Esophagus squamous epithelium (tissue), 5 donors: ENCODE measurements at regions not wholly inside any gene's neighbourhood (a gene's known extent, or its start where the extent isn't known, plus 50 kb on each side); places are given as distances from the start of the nearest gene placed in this dataset.
"Not testable (repeated sequence)": the region's sequence is repeated elsewhere in the genome, so short reads cannot be mapped to it uniquely, and the experiment has no call there.

Experiments used
- DNase-seq: peaks from one replicate; lab custom pipeline; 2025; lab: John Stamatoyannopoulos, UW
- H3K27ac ChIP-seq, 4 donors: fragments of 200-600 bp; sonication (generic); one replicate each; pipeline ENCODE4 v1.5.1; 2016 to 2019; ENCODE audit warnings: mild to moderate bottlenecking in 1 of 4
- H3K27me3 ChIP-seq, 4 donors: fragments of 200-600 bp; sonication (generic); 1 replicate in 3 of 4; 2 replicates in 1 of 4; pipeline versions ENCODE4 v1.5.1 to v1.6.0; 2017 to 2021; ENCODE audit warnings: antibody characterized with exemption in 1 of 4
- H3K36me3 ChIP-seq, 3 donors: fragments of 200-600 bp; sonication (generic); one replicate each; pipeline ENCODE4 v1.5.1; 2016 to 2019
- H3K4me1 ChIP-seq, 3 donors: fragments of 200-600 bp; sonication (generic); one replicate each; pipeline ENCODE4 v1.5.1; 2017 to 2019
- H3K4me3 ChIP-seq, 4 donors: fragments of 200-600 bp; sonication (generic); 1 replicate in 3 of 4; 2 replicates in 1 of 4; pipeline ENCODE4 v1.5.1; 2016 to 2019; ENCODE audit warnings: mild to moderate bottlenecking in 2 of 4, moderate library complexity in 1 of 4
- H3K9me3 ChIP-seq, 3 donors: fragments of 200-600 bp; sonication (generic); one replicate each; pipeline ENCODE4 v1.5.1; 2016 to 2019
- POLR2A ChIP-seq, 4 donors: fragments of 450-650 bp; IDR thresholded peaks; one replicate each; pipeline ENCODE4 v1.6.1; 2017; ENCODE audit warnings: antibody characterized with exemption in 4 of 4, mild to moderate bottlenecking in 4 of 4, moderate library complexity in 3 of 4
- WGBS, 2 donors: methylation state at CpG; one replicate each; pipeline ENCODE4 v1.1.5; 2018; 5-methylcytosine and 5-hydroxymethylcytosine counted together
- intact Hi-C: fragments of 100-400 bp; cut with DNase I; formaldehyde crosslinking; loops from one replicate; pipeline ENCODE4 v1.15.0; 2022
- TF ChIP-seq, protein P1 (sequence below), 6 experiments: fragments of 450-650 bp in 4 of 6; fragments of 200-600 bp in 2 of 6; sonication (generic) in 2 of 6; IDR thresholded peaks; one replicate each; pipeline ENCODE4 v1.5.1; 2016 to 2019; ENCODE audit warnings: antibody characterized with exemption in 6 of 6, mild to moderate bottlenecking in 4 of 6, moderate library complexity in 4 of 6
- donor health status: DM: yes; HTN: yes; CAD: no.

DNA sequence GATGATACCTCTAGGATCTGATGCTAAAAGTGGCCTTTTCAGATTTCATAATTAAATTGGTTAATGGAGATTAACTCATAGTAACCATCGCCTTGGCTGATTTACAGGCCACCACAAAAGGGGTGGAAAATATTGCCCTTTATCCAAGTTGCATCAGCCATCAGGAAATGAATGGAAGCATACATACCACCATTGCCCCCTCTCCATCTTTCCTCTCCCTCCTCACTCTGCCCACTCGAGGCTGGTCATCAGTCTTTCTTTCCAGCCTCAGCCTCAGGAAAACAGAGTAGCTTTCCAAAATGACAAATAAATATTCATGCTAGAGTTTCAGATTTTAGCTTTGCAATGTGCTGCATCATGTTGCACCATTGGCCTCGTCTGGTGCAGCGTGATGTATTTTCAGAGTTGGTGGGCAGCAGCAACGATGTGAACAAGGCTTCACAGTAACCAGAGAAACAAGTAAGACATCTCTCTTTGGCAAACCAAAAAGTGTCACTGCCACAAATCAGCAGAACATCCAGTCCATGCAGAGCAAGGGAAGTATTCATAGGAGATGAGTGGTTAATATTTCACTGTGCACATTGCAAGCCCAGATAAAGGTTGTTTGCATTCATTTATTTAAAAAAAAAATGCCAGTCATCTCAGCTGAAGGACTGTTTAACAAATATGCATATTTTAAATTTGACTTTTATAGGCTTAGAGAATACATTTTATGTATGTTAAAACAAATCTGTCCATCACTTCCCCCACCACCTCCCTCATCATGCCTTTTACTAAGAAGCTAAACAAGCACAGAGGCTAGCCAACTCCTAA is 136.7 kb upstream of the FAT3 start:
- H3K9me3 ChIP-seq: peaks cover 0 to 7% (median 0%) of the 10 kb centered on the region in 3 donors
- no peak for TF ChIP-seq POLR2A (IDR thresholded peaks at IDR 0.05)
- TF ChIP-seq, protein P1, sequence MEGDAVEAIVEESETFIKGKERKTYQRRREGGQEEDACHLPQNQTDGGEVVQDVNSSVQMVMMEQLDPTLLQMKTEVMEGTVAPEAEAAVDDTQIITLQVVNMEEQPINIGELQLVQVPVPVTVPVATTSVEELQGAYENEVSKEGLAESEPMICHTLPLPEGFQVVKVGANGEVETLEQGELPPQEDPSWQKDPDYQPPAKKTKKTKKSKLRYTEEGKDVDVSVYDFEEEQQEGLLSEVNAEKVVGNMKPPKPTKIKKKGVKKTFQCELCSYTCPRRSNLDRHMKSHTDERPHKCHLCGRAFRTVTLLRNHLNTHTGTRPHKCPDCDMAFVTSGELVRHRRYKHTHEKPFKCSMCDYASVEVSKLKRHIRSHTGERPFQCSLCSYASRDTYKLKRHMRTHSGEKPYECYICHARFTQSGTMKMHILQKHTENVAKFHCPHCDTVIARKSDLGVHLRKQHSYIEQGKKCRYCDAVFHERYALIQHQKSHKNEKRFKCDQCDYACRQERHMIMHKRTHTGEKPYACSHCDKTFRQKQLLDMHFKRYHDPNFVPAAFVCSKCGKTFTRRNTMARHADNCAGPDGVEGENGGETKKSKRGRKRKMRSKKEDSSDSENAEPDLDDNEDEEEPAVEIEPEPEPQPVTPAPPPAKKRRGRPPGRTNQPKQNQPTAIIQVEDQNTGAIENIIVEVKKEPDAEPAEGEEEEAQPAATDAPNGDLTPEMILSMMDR (IDR thresholded peaks at IDR 0.05): no peak
- DNase-seq: no peak
- no peak overlapping the region for H3K4me3 ChIP-seq
- H3K27ac ChIP-seq: no peak overlapping the region
- H3K4me1 ChIP-seq: no peaks in the 10 kb centered on the region
- intact Hi-C loops: no loop called here
- 59 to 61% methylated on average over 5 of the region's 5 CpGs for WGBS, 2 donors
- H3K36me3 ChIP-seq: no peaks in the 10 kb centered on the region
- no peaks in the 10 kb centered on the region for H3K27me3 ChIP-seq

DNA sequence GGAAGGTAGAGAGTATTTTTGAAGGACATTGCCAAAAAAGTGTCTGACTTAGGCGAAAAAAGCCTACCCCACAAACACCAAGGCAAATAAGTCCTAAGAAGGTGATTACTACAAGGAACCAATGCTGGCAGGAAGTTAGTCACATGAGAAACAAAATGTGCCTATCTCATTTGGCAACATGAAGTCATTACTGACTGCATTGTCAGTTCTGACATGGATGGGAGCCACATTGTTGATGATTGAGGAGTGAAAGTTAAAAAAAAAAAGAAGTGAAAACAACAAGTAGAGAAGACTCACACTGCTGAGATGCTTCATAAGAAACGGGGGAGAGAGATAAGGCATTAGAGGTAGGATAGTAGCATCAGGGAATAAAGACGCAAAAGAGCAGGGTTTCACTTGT is 141.5 kb upstream of the FAT3 start:
- TF ChIP-seq, protein P1 (IDR thresholded peaks at IDR 0.05): no peak
- TF ChIP-seq POLR2A (IDR thresholded peaks at IDR 0.05): no peak
- Histone ChIP-seq H3K4me3 (no peak overlapping the region), H3K9me3 (no peaks in the 10 kb centered on the region), H3K27ac (no peak overlapping the region), H3K4me1 (no peaks in the 10 kb centered on the region), H3K27me3 (no peaks in the 10 kb centered on the region), H3K36me3 (no peaks in the 10 kb centered on the region)
- WGBS, 2 donors: 33 to 65% methylated on average over 3 of the region's 3 CpGs
- intact Hi-C loops: no loop called here
- DNase-seq: no peak

DNA sequence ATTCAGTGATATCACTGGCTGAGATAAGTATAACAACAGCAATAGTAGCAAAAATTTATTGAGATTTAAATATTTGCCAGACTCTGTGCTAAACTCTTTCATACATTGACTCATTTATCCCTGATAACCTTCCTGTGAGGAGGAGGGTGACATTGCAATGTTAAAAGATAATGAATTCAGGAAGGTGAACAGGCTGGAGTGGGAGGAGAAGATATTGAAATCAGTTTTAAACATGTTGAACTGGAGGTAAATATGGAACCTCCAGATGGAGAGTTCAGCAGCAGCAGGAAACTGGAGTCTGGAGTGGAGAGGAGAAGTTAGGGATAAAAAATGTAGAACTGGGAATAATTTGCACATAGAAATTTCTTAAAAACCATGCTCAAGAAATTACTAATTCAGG is 142.0 kb upstream of the FAT3 start:
- no peak overlapping the region for H3K4me3 ChIP-seq
- intact Hi-C loops: no loop called here
- H3K36me3 ChIP-seq: no peaks in the 10 kb centered on the region
- TF ChIP-seq POLR2A (IDR thresholded peaks at IDR 0.05): no peak
- TF ChIP-seq, protein P1 (IDR thresholded peaks at IDR 0.05): no peak
- DNase-seq: no peak
- H3K27ac ChIP-seq: no peak overlapping the region
- no peaks in the 10 kb centered on the region for H3K27me3 ChIP-seq
- no peaks in the 10 kb centered on the region for H3K9me3 ChIP-seq
- H3K4me1 ChIP-seq: no peaks in the 10 kb centered on the region

DNA sequence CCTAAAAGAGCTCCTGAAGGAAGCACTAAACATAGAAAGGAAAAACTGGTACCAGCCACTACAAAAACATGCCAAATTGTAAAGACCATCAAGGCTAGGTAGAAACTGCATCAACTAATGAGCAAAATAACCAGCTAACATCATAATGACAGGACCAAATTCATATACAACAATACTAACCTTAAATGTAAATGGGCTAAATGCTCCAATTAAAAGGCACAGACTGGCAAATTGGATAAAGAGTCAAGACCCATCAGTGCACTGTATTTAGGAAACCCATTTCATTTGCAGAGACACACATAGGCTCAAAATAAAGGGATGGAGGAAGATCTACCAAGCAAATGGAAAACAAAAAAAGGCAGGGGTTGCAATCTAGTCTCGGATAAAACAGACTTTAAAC is 150.1 kb upstream of the FAT3 start:
- intact Hi-C loops, H3K4me3 ChIP-seq, DNase-seq, H3K36me3 ChIP-seq, H3K27ac ChIP-seq, H3K9me3 ChIP-seq, H3K27me3 ChIP-seq, H3K4me1 ChIP-seq: not testable (repeated sequence)
- 78 to 80% methylated on average over 1 of the region's 1 CpG for WGBS, 2 donors

DNA sequence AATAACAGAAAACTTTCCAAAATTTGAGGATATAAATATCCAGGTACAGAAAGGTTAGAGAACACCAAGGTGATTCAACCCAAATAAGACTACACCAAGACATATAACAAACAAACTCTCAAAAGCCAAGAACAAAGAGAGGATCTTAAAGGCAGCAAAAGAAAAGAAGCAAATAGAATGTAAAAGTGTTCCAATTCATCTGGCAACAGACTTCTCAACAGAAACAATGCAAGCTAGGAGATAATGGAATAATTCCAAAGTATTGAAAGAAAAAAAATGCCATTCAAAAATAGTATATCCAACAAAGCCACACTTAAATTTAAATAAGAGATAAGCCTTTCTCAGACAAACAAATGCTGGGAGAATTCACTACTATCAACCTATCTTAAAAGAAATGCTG is 153.0 kb upstream of the FAT3 start:
- H3K4me1 ChIP-seq: no peaks in the 10 kb centered on the region
- H3K9me3 ChIP-seq: peaks cover 0 to 6% (median 0%) of the 10 kb centered on the region in 3 donors
- no peaks in the 10 kb centered on the region for H3K36me3 ChIP-seq
- intact Hi-C loops: no loop called here
- H3K27ac ChIP-seq: no peak overlapping the region
- no peak for DNase-seq
- H3K27me3 ChIP-seq: no peaks in the 10 kb centered on the region
- no peak overlapping the region for H3K4me3 ChIP-seq
- TF ChIP-seq POLR2A (IDR thresholded peaks at IDR 0.05): no peak
- TF ChIP-seq, protein P1 (IDR thresholded peaks at IDR 0.05): no peak
